ENCODE measurements at regions not wholly inside any gene's neighbourhood (a gene's known extent, or its start where the extent isn't known, plus 50 kb on each side); places are given as distances from the start of the nearest gene placed in this dataset.

DNA sequence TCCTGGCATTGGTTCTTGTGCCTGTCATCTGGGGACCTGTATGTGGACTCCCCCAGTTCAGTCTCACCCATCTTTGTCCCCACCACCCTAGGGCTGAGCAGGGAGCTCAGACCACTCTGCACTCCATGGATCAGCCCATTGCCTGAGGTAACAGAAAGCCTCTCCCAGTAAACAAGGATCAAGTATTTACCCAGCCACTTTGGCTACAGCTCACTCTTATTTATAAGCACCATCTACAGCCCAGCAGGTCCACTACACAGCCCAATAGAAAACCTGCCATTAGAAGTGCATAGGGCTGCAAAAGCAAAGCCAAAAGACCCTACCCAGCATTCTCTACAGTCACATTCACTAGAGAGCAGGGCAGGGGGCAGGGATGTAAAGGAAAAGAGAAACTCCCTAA, 335.0 kb upstream of the SYNCRIP start:
- TF ChIP-seq CTCF (IDR thresholded peaks at IDR 0.05; ENCODE audit: borderline replicate concordance, extremely low read depth, low read length, poor library complexity, severe bottlenecking) (no peak), EZH2 (IDR thresholded peaks at IDR 0.05; ENCODE audit: borderline replicate concordance, low read depth, low read length, severe bottlenecking) (no peak)
